HG02938 (cell line): ENCODE measurements at regions not wholly inside any gene's neighbourhood (a gene's known extent, or its start where the extent isn't known, plus 50 kb on each side); places are given as distances from the start of the nearest gene placed in this dataset.

Source experiments
- ATAC-seq: cut with Tn5 transposase; IDR thresholded peaks from one replicate; pipeline ENCODE4 v1.9.1; 2021; ENCODE audit warnings: mild to moderate bottlenecking, moderate library complexity; ENCODE audit not compliant: unreplicated experiment

DNA sequence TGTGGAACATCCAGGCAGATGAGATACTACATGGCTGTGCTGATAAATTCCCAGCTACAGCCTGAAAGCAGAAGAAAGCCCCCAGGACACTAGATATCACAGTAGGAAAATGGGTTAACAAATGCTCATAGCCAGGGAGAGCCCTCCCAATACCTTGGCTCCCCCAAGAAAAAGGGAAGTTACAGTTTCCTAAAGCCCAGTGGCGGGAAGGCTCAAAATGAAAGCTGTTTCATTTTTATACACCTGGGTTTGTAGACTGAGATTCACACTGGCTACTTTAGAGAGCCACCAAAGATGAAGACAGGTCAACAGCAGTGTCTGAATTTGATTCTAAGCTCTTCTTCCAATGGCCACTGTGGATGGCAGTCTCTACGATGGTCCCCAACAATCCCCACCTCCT, 55.0 kb upstream of the TOPAZ1 start:
- ATAC-seq, result no peak
